Mesendoderm (in vitro differentiated cells): ENCODE measurements at regions not wholly inside any gene's neighbourhood (a gene's known extent, or its start where the extent isn't known, plus 50 kb on each side); places are given as distances from the start of the nearest gene placed in this dataset.

Experiments
- DNase-seq: peaks from one replicate; pipeline ENCODE4 v3.0.0; 2013
- H2AK5ac ChIP-seq: 2 replicates; pipeline ENCODE4 v1.6.1; 2013; ENCODE audit warnings: low read length, inconsistent platforms
- H2BK120ac ChIP-seq: 2 replicates; pipeline ENCODE4 v1.6.1; 2013; ENCODE audit warnings: low read depth, mild to moderate bottlenecking, low read length, moderate library complexity, mixed read lengths
- H2BK15ac ChIP-seq: replicated peaks from 2 replicates; pipeline ENCODE4 v1.6.1; 2013; ENCODE audit warnings: low read depth, mild to moderate bottlenecking, moderate library complexity
- H2BK5ac ChIP-seq: 2 replicates; pipeline ENCODE4 v1.6.1; 2013; ENCODE audit warnings: low read length, inconsistent platforms
- H3K18ac ChIP-seq: 2 replicates; pipeline ENCODE4 v1.6.1; 2013; ENCODE audit warnings: mild to moderate bottlenecking, low read length, mixed read lengths
- H3K23ac ChIP-seq: one replicate; pipeline ENCODE4 v1.6.1; 2013; ENCODE audit warnings: low read length
- H3K27ac ChIP-seq: 2 replicates; pipeline ENCODE4 v1.5.1; 2013; ENCODE audit warnings: low read depth, mild to moderate bottlenecking, inconsistent platforms, low read length, moderate library complexity
- H3K27me3 ChIP-seq: 2 replicates; pipeline ENCODE4 v1.6.1; 2013; ENCODE audit warnings: low read length, control low read depth, mild to moderate bottlenecking, inconsistent platforms; ENCODE audit not compliant: insufficient read depth, poor library complexity
- H3K36me3 ChIP-seq: 2 replicates; pipeline ENCODE4 v1.6.1; 2013; ENCODE audit warnings: low read length, inconsistent platforms; ENCODE audit not compliant: control insufficient read depth, insufficient read depth
- H3K4ac ChIP-seq: one replicate; pipeline ENCODE4 v1.6.1; 2013; ENCODE audit warnings: low read depth, mild to moderate bottlenecking, low read length, moderate library complexity
- H3K4me1 ChIP-seq: 2 replicates; pipeline ENCODE4 v1.6.1; 2013; ENCODE audit warnings: low read depth, low read length, inconsistent platforms; ENCODE audit not compliant: control insufficient read depth
- H3K4me2 ChIP-seq: 2 replicates; pipeline ENCODE4 v1.6.1; 2013; ENCODE audit warnings: low read length
- H3K4me3 ChIP-seq: 2 replicates; pipeline ENCODE4 v1.5.1; 2013; ENCODE audit warnings: mild to moderate bottlenecking, low read length
- H3K56ac ChIP-seq: one replicate; pipeline ENCODE4 v1.6.1; 2013; ENCODE audit warnings: low read length
- H3K79me1 ChIP-seq: 2 replicates; pipeline ENCODE4 v1.6.1; 2013; ENCODE audit warnings: low read length, inconsistent platforms
- H3K79me2 ChIP-seq: 2 replicates; pipeline ENCODE4 v1.6.1; 2013; ENCODE audit warnings: mild to moderate bottlenecking, low read length; ENCODE audit not compliant: control insufficient read depth, insufficient read depth
- H3K9ac ChIP-seq: 2 replicates; pipeline ENCODE4 v1.6.1; 2013; ENCODE audit warnings: low read length, inconsistent platforms
- H4K5ac ChIP-seq: one replicate; pipeline ENCODE4 v1.6.1; 2013; ENCODE audit warnings: low read length
- H4K8ac ChIP-seq: one replicate; pipeline ENCODE4 v1.6.1; 2013; ENCODE audit warnings: low read depth, mild to moderate bottlenecking, control low read depth, low read length, moderate library complexity
- WGBS: extraction: QIAGEN DNeasy Blood & Tissue Kit; methylation state at CpG from one replicate; pipeline ENCODE4 v1.1.7; 2013; ENCODE audit warnings: low lambda C conversion rate, missing lambda C conversion rate; ENCODE audit not compliant: insufficient coverage; ENCODE audit errors: extremely low coverage; 5-methylcytosine and 5-hydroxymethylcytosine counted together

DNA sequence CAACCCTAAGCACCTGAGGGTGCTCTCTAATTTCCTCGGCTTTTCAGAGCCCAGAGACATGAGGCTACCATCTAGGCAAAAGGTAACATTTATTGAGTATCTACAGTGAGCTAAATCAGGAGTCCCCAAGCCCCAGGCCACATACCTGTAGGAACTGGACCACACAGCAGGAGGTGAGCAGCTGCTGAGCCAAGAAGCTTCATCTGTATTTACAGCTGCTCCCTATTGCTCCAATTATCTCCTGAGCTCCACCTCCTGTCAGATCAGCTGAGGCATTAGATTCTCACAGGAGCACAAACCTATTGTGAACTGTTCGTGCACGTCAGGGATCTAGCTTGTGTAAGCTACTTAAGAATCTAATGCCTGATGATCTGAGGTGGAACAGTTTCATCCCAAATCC, 70.2 kb downstream of the RND3 start:
- Histone ChIP-seq H3K4me2 (no peak overlapping the region), H2BK120ac (no peak overlapping the region), H3K4me1 (no peaks in the 10 kb centered on the region), H3K79me2 (no peaks in the 10 kb centered on the region), H3K27me3 (no peaks in the 10 kb centered on the region), H3K18ac (no peak overlapping the region), H3K4ac (no peak overlapping the region), H3K36me3 (no peaks in the 10 kb centered on the region), H2BK5ac (no peak overlapping the region), H3K27ac (no peak overlapping the region), H3K4me3 (no peak overlapping the region), H2BK15ac (no peak overlapping the region), H3K56ac (no peak overlapping the region), H4K8ac (no peak overlapping the region), H2AK5ac (no peak overlapping the region), H3K79me1 (no peaks in the 10 kb centered on the region), H3K9ac (no peak overlapping the region), H3K23ac (no peak overlapping the region), H4K5ac (no peak overlapping the region)
- peak; percentile 16 for DNase-seq
- WGBS = no CpG with 5 or more reads among the region's 3 CpGs

DNA sequence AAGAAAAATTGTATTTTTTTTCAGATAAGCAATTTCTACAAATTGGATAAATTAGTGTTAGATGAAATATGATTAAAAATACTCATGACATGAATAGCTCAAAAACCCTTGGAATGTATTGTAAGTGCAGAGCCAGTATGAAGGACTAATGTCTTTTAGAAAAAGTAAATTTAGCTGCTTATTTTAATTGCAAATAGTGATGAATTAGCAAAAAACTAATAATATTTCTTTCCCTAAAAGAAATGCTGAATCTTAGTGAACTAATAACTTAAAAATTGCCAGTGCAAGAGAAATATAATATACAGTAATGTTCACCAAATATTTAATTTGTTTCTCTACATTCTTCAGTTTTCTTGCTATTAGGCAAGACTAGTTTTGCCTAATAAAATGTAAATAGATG, 72.4 kb downstream of the RND3 start:
- Histone ChIP-seq H3K4me1 (peaks cover 3% of the 10 kb centered on the region), H3K4me2 (no peak overlapping the region), H3K27ac (no peak overlapping the region), H2BK15ac (no peak overlapping the region), H3K18ac (no peak overlapping the region), H3K4me3 (no peak overlapping the region), H2BK5ac (no peak overlapping the region), H3K56ac (no peak overlapping the region), H3K79me2 (no peaks in the 10 kb centered on the region), H3K27me3 (no peaks in the 10 kb centered on the region), H3K79me1 (no peaks in the 10 kb centered on the region), H3K36me3 (no peaks in the 10 kb centered on the region), H3K4ac (no peak overlapping the region), H4K5ac (no peak overlapping the region), H2BK120ac (no peak overlapping the region), H3K9ac (no peak overlapping the region), H2AK5ac (no peak overlapping the region), H3K23ac (no peak overlapping the region), H4K8ac (no peak overlapping the region)
- DNase-seq = no peak

GRCh38 chr2:150413910-150414309, 73.6 kb downstream of the RND3 start:
- Histone ChIP-seq H3K79me1 (no peaks in the 10 kb centered on the region), H4K8ac (no peak overlapping the region), H3K79me2 (no peaks in the 10 kb centered on the region), H3K27ac (no peak overlapping the region), H2AK5ac (no peak overlapping the region), H3K18ac (no peak overlapping the region), H3K4me2 (no peak overlapping the region), H3K4me3 (no peak overlapping the region), H2BK120ac (no peak overlapping the region), H3K27me3 (no peaks in the 10 kb centered on the region), H4K5ac (no peak overlapping the region), H3K56ac (no peak overlapping the region), H3K4me1 (peaks cover 3% of the 10 kb centered on the region), H3K4ac (no peak overlapping the region), H2BK15ac (no peak overlapping the region), H3K9ac (no peak overlapping the region), H3K36me3 (no peaks in the 10 kb centered on the region), H2BK5ac (no peak overlapping the region), H3K23ac (no peak overlapping the region)
- DNase-seq = no peak
- no CpG with 5 or more reads among the region's 2 CpGs for WGBS

GRCh38 chr2:150413366-150413765, 74.1 kb downstream of the RND3 start:
- Histone ChIP-seq H2AK5ac (no peak overlapping the region), H2BK120ac (no peak overlapping the region), H3K4me1 (peaks cover 3% of the 10 kb centered on the region), H2BK15ac (no peak overlapping the region), H2BK5ac (no peak overlapping the region), H3K79me1 (no peaks in the 10 kb centered on the region), H3K9ac (no peak overlapping the region), H3K18ac (no peak overlapping the region), H3K4me2 (no peak overlapping the region), H3K4ac (no peak overlapping the region), H3K27me3 (no peaks in the 10 kb centered on the region), H3K27ac (no peak overlapping the region), H3K56ac (no peak overlapping the region), H3K36me3 (no peaks in the 10 kb centered on the region), H3K4me3 (no peak overlapping the region), H4K8ac (no peak overlapping the region), H4K5ac (no peak overlapping the region), H3K23ac (no peak overlapping the region), H3K79me2 (no peaks in the 10 kb centered on the region)
- WGBS = no CpG with 5 or more reads among the region's 7 CpGs
- no peak for DNase-seq

GRCh38 chr2:150410809-150411208, 76.7 kb downstream of the RND3 start:
- no peak overlapping the region for H3K4ac ChIP-seq
- no peak overlapping the region for H3K27ac ChIP-seq
- H4K8ac ChIP-seq = no peak overlapping the region

GRCh38 chr2:150409196-150409595, 78.3 kb downstream of the RND3 start:
- Histone ChIP-seq H4K8ac (no peak overlapping the region), H3K79me2 (no peaks in the 10 kb centered on the region), H3K56ac (no peak overlapping the region), H3K4me2 (no peak overlapping the region), H3K36me3 (no peaks in the 10 kb centered on the region), H3K27me3 (no peaks in the 10 kb centered on the region), H3K4me1 (peaks cover 3% of the 10 kb centered on the region), H3K23ac (no peak overlapping the region), H3K4me3 (no peak overlapping the region), H3K18ac (no peak overlapping the region), H3K27ac (no peak overlapping the region), H2BK120ac (no peak overlapping the region), H3K9ac (no peak overlapping the region), H2BK5ac (no peak overlapping the region), H4K5ac (no peak overlapping the region), H3K4ac (no peak overlapping the region), H3K79me1 (no peaks in the 10 kb centered on the region), H2AK5ac (no peak overlapping the region), H2BK15ac (no peak overlapping the region)
- no CpG with 5 or more reads among the region's 2 CpGs for WGBS
- DNase-seq = no peak

More at GRCh38 chr2:150410809-150411208, 76.7 kb downstream of the RND3 start:
- no peak overlapping the region for H3K9ac ChIP-seq
- no peak overlapping the region for H3K4me2 ChIP-seq
- H3K4me1 ChIP-seq = peaks cover 3% of the 10 kb centered on the region
- no peaks in the 10 kb centered on the region for H3K27me3 ChIP-seq
- H2BK5ac ChIP-seq = no peak overlapping the region
- H3K36me3 ChIP-seq = no peaks in the 10 kb centered on the region
- no peak overlapping the region for H2BK120ac ChIP-seq
- no peak overlapping the region for H4K5ac ChIP-seq
- no peak overlapping the region for H3K4me3 ChIP-seq
- no peaks in the 10 kb centered on the region for H3K79me2 ChIP-seq
- H3K79me1 ChIP-seq = no peaks in the 10 kb centered on the region
- H2BK15ac ChIP-seq = no peak overlapping the region
- no peak overlapping the region for H3K18ac ChIP-seq
- no peak overlapping the region for H3K56ac ChIP-seq
- no peak overlapping the region for H2AK5ac ChIP-seq
- no CpG with 5 or more reads among the region's 3 CpGs for WGBS
- DNase-seq = peak; percentile 97
- H3K23ac ChIP-seq = no peak overlapping the region
